BE2C (cell line): ENCODE measurements at regions not wholly inside any gene's neighbourhood (a gene's known extent, or its start where the extent isn't known, plus 50 kb on each side); places are given as distances from the start of the nearest gene placed in this dataset.

Source experiments
- DNase-seq: peaks from one replicate; pipeline ENCODE4 v3.0.0-alpha.2; 2020
- H3K27me3 ChIP-seq: fragments of 250-450 bp; sonication (Bioruptor Pico); 2 replicates; pipeline ENCODE4 v1.5.1; 2020; ENCODE audit warnings: mild to moderate bottlenecking
- H3K36me3 ChIP-seq: fragments of 250-450 bp; sonication (Bioruptor Pico); 2 replicates; pipeline ENCODE4 v1.5.1; 2020; ENCODE audit warnings: mild to moderate bottlenecking
- H3K4me1 ChIP-seq: fragments of 250-450 bp; sonication (Bioruptor Pico); 2 replicates; pipeline ENCODE4 v1.5.1; 2020
- H3K4me3 ChIP-seq: 2 replicates; pipeline ENCODE4 v1.5.1; 2011; ENCODE audit warnings: low read depth, low read length
- H3K9me3 ChIP-seq: fragments of 250-450 bp; sonication (Bioruptor Pico); 2 replicates; pipeline ENCODE4 v1.5.1; 2020
- CTCF ChIP-seq: IDR thresholded peaks from 2 replicates; pipeline ENCODE4 v1.5.1; 2012; ENCODE audit warnings: mild to moderate bottlenecking, low read depth, low read length

DNA sequence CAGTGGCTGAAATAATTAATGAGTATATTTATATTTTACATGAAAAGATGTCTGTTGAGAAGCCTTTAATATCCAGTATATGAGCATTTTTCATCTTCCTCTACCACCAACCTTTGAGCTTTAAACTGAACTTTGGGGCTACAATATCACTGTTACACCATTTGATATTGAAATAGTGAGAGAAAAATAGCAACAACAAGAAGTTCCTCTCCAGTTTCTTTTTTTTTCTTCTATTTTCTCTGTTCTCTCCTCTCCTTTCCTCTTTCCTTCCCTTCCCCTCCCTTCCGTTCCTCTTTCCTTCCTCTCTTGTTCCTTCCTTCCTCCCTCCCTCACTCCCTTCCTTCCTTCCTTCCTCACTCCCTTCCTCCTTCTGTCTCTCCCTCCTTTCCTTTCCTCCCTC, 1591.4 kb downstream of the PLA2G4A start:
- no peak for DNase-seq
- Histone ChIP-seq H3K4me3 (no peak overlapping the region), H3K27me3 (no peaks in the 10 kb centered on the region), H3K9me3 (no peaks in the 10 kb centered on the region), H3K36me3 (no peaks in the 10 kb centered on the region), H3K4me1 (no peaks in the 10 kb centered on the region)
- TF ChIP-seq CTCF = no peak

DNA sequence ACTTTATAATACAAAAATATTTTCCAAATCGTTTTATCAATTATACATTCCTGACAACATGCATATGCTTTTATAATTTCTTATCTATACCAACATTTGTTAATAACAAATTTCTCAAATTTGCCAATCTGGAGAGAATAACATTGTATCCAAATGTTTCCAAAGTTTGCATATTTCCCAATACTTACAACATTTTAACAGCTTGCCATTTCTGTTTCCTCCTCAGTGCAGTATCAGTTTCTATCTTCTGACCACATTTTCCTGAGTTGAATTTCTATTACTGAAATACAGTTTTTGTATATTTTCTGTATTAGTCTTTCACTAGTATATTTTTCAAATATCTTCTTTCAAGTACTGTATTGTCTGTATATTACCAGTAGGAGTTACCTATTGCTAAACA, 1594.3 kb downstream of the PLA2G4A start:
- Histone ChIP-seq H3K27me3 (no peaks in the 10 kb centered on the region), H3K9me3 (no peaks in the 10 kb centered on the region), H3K4me3 (no peak overlapping the region), H3K4me1 (no peaks in the 10 kb centered on the region), H3K36me3 (no peaks in the 10 kb centered on the region)
- DNase-seq = no peak
- no peak for TF ChIP-seq CTCF

DNA sequence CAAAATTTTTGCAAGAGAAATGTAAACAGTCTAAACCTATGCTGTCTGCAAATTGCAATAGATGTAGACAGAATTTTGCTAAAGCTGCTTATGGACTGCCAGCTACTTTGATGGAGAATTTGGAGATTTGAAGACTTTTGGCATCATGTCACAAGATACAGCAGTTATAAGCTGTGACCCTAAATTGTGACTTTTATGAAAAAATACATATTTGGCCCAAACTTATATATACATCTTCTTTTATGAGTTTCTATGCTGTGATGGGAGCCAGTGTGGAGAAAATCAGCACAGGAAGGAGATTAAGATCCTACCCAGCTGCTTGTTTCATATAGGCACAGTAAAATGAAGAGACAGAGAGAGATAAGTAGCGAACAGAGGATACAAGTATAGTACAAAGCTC, 1595.4 kb downstream of the PLA2G4A start:
- Histone ChIP-seq H3K36me3 (no peaks in the 10 kb centered on the region), H3K4me3 (no peak overlapping the region), H3K27me3 (no peaks in the 10 kb centered on the region), H3K4me1 (no peaks in the 10 kb centered on the region), H3K9me3 (no peaks in the 10 kb centered on the region)
- TF ChIP-seq CTCF = no peak
- DNase-seq = no peak

DNA sequence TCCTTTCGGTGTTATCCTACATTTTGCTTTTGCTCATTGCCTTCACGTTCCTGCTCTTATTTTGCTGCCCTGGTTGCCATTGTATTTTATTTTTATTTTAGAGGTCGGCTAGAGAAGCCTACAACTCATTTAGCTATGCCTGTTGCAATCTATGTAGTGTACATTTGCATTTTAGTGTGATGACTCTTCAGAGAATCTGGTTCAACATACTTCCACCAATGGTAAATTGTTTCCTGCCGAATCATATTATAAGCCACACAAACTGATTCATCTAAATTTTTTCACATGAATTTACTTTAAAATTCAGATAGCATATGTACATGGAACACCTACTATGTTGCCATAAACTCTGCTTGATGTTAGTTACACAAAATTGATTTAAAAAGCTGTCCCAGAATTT, 1596.9 kb downstream of the PLA2G4A start:
- Histone ChIP-seq H3K27me3 (no peaks in the 10 kb centered on the region), H3K36me3 (no peaks in the 10 kb centered on the region), H3K4me3 (no peak overlapping the region), H3K9me3 (no peaks in the 10 kb centered on the region), H3K4me1 (no peaks in the 10 kb centered on the region)
- TF ChIP-seq CTCF = no peak
- DNase-seq = no peak

GRCh38 chr1:188426561-188426960, 1597.8 kb downstream of the PLA2G4A start:
- TF ChIP-seq CTCF = no peak
- Histone ChIP-seq H3K4me3 (no peak overlapping the region), H3K27me3 (no peaks in the 10 kb centered on the region), H3K4me1 (no peaks in the 10 kb centered on the region), H3K36me3 (no peaks in the 10 kb centered on the region), H3K9me3 (no peaks in the 10 kb centered on the region)
- DNase-seq = no peak

- Histone ChIP-seq H3K4me1 (no peaks in the 10 kb centered on the region), H3K36me3 (no peaks in the 10 kb centered on the region), H3K27me3 (no peaks in the 10 kb centered on the region), H3K4me3 (no peak overlapping the region), H3K9me3 (no peaks in the 10 kb centered on the region)
- TF ChIP-seq CTCF = no peak
- DNase-seq = no peak
Measured at GRCh38 chr1:188427642-188428041, 1598.9 kb downstream of the PLA2G4A start.
